Ovary (tissue), 3 donors: ENCODE measurements at regions not wholly inside any gene's neighbourhood (a gene's known extent, or its start where the extent isn't known, plus 50 kb on each side); places are given as distances from the start of the nearest gene placed in this dataset.

ENCODE experiments used
- CTCF ChIP-seq, 3 donors: fragments of 450-650 bp in 2 of 3; fragments of 200-600 bp in 1 of 3; IDR thresholded peaks; one replicate each; pipeline versions ENCODE4 v1.5.1 to v1.8.0; 2016 to 2022; ENCODE audit warnings: antibody characterized with exemption in 3 of 3, mild to moderate bottlenecking in 1 of 3
- POLR2A ChIP-seq: fragments of 450-650 bp; IDR thresholded peaks from one replicate; pipeline ENCODE4 v1.6.1; 2017; ENCODE audit warnings: antibody characterized with exemption, mild to moderate bottlenecking, moderate library complexity
- donor health status: DM: no; HTN: no; CAD: no.

GRCh38 chr16:5449901-5450300 lies 352.3 kb upstream of the EEF2KMT start:
- TF ChIP-seq POLR2A, result no peak
- no peak for TF ChIP-seq CTCF (IDR thresholded peaks at IDR 0.05)
